SK-N-MC (cell line): ENCODE measurements at regions not wholly inside any gene's neighbourhood (a gene's known extent, or its start where the extent isn't known, plus 50 kb on each side); places are given as distances from the start of the nearest gene placed in this dataset.

Experiments
- EZH2 ChIP-seq: fragments of 200-600 bp; sonication (generic); IDR thresholded peaks from one replicate; pipeline ENCODE4 v1.6.1; 2017; ENCODE audit warnings: antibody characterized with exemption
- POLR2AphosphoS5 ChIP-seq: IDR thresholded peaks from 2 replicates; pipeline ENCODE4 v1.6.1; 2012; ENCODE audit warnings: mild to moderate bottlenecking, low read depth, low read length, borderline replicate concordance

GRCh38 chr1:29462096-29462495, 225.8 kb downstream of the PTPRU start:
- TF ChIP-seq EZH2, result no peak
- no peak for TF ChIP-seq POLR2AphosphoS5
